GM12878 (cell line): ENCODE measurements at regions not wholly inside any gene's neighbourhood (a gene's known extent, or its start where the extent isn't known, plus 50 kb on each side); places are given as distances from the start of the nearest gene placed in this dataset.

ENCODE experiments used
- ATAC-seq: fragments of 200-7000 bp; cut with Tn5 transposase; 3 replicates; pipeline ENCODE4 v1.9.1; 2020; ENCODE audit warnings: mild to moderate bottlenecking, moderate library complexity
- BruUV-seq: library from RNA; stranded (reverse); fragments of 400-500 nt; replicated peaks from 2 replicates; lab custom pipeline; 2021; lab: Mats Ljungman, UMichigan
- CTCF ChIA-PET: fragments of 300-600 bp; sonication (Branson Sonifier 250); formaldehyde crosslinking; extraction: SDS; loops from one replicate; lab custom pipeline; 2021; ENCODE audit warnings: inconsistent platforms; lab: Yijun Ruan, JAX
- POLR2A ChIA-PET: fragments of 350-600 bp; formaldehyde crosslinking; extraction: SDS; loops from one replicate; lab custom pipeline; 2021; ENCODE audit warnings: inconsistent platforms; lab: Charles Lee
- RAD21 ChIA-PET: fragments of 300-600 bp; sonication (Branson Sonifier 250); formaldehyde crosslinking; loops from one replicate; lab custom pipeline; 2023; ENCODE audit warnings: antibody characterized with exemption; ENCODE audit not compliant: unreplicated experiment; lab: Charles Lee
- SMC1A ChIA-PET: fragments of 300-600 bp; sonication (Branson Sonifier 250); formaldehyde crosslinking; loops from one replicate; lab custom pipeline; 2023; ENCODE audit not compliant: unreplicated experiment, uncharacterized antibody; lab: Charles Lee
- DNase-seq: peaks from one replicate; pipeline ENCODE4 v3.0.0-alpha.2; 2011; ENCODE audit warnings: low read depth, low spot score
- FAIRE-seq: peaks from 3 replicates; lab custom pipeline; 2011; peaks lifted over from hg19 to GRCh38; lab: Jason Lieb, UNC
- H2AFZ ChIP-seq: 2 replicates; pipeline ENCODE4 v1.6.0; 2011; ENCODE audit warnings: low read depth, low read length, control low read depth; ENCODE audit not compliant: control insufficient read depth
- H3K27ac ChIP-seq: 2 replicates; pipeline ENCODE4 v1.5.1; 2011; ENCODE audit warnings: control low read depth; ENCODE audit not compliant: control insufficient read depth, insufficient read depth
- H3K27me3 ChIP-seq, 2 experiments: replicated peaks in 1 of 2; 2 replicates each; pipeline versions ENCODE4 v1.6.0 to v1.6.1; 2011; ENCODE audit warnings: low read length in 1 of 2; ENCODE audit not compliant: control insufficient read depth in 2 of 2, insufficient read depth in 2 of 2
- H3K36me3 ChIP-seq, 2 experiments: 2 replicates each; pipeline ENCODE4 v1.5.1; 2011; ENCODE audit warnings: low read length in 1 of 2; ENCODE audit not compliant: control insufficient read depth in 2 of 2, insufficient read depth in 2 of 2
- H3K4me1 ChIP-seq: 2 replicates; pipeline ENCODE4 v1.6.1; 2011; ENCODE audit warnings: mild to moderate bottlenecking, low read length, moderate library complexity, mixed read lengths; ENCODE audit not compliant: control insufficient read depth, insufficient read depth
- H3K4me2 ChIP-seq: 2 replicates; pipeline ENCODE4 v1.6.0; 2011; ENCODE audit warnings: control low read depth; ENCODE audit not compliant: control insufficient read depth, insufficient read depth
- H3K4me3 ChIP-seq: fragments of 200-600 bp; sonication (generic); 2 replicates; pipeline ENCODE4 v1.5.1; 2016
- H3K79me2 ChIP-seq: 2 replicates; pipeline ENCODE4 v1.6.0; 2011; ENCODE audit warnings: low read length; ENCODE audit not compliant: control insufficient read depth, insufficient read depth
- H3K9ac ChIP-seq: 2 replicates; pipeline ENCODE4 v1.8.0; 2011; ENCODE audit warnings: low read length, control low read depth, mixed read lengths; ENCODE audit not compliant: control insufficient read depth, insufficient read depth
- H3K9me3 ChIP-seq: replicated peaks from 3 replicates; pipeline ENCODE4 v1.5.1; 2011; ENCODE audit warnings: mild to moderate bottlenecking, low read length; ENCODE audit not compliant: control insufficient read depth, insufficient read depth
- H4K20me1 ChIP-seq: 2 replicates; pipeline ENCODE4 v1.6.0; 2011; ENCODE audit not compliant: control insufficient read depth, insufficient read depth
- BACH1 ChIP-seq: fragments of 450-650 bp; IDR thresholded peaks from 2 replicates; pipeline ENCODE4 v1.6.1; 2017; ENCODE audit warnings: mild to moderate bottlenecking, borderline replicate concordance
- BCL3 ChIP-seq: IDR thresholded peaks from 2 replicates; pipeline ENCODE4 v1.6.1; 2011; ENCODE audit warnings: borderline replicate concordance, low read depth, mild to moderate bottlenecking, moderate library complexity, low read length; ENCODE audit not compliant: insufficient read depth, poor library complexity, severe bottlenecking
- FOS ChIP-seq: IDR thresholded peaks from 3 replicates; pipeline ENCODE4 v1.6.1; 2011; ENCODE audit warnings: borderline replicate concordance; ENCODE audit not compliant: insufficient read length; ENCODE audit errors: extremely low read depth
- HDAC6 ChIP-seq: fragments of 200-600 bp; sonication (generic); IDR thresholded peaks from one replicate; pipeline ENCODE4 v1.8.0; 2017; ENCODE audit warnings: antibody characterized with exemption; ENCODE audit not compliant: unreplicated experiment
- MTA3 ChIP-seq: IDR thresholded peaks from 2 replicates; pipeline ENCODE4 v1.6.1; 2012; ENCODE audit warnings: low read length, inconsistent platforms, borderline replicate concordance
- SMAD5 ChIP-seq: IDR thresholded peaks from 2 replicates; pipeline ENCODE4 v1.6.1; 2016; ENCODE audit warnings: antibody characterized with exemption, low read depth
- STAT1 ChIP-seq: fragments of 450-650 bp; conservative IDR thresholded peaks from 2 replicates; pipeline ENCODE4 v1.6.1; 2014; ENCODE audit warnings: antibody characterized with exemption, mild to moderate bottlenecking
- WGBS: methylation state at CpG from one replicate; pipeline ENCODE4 v1.1.6; 2016; ENCODE audit warnings: low lambda C conversion rate; ENCODE audit not compliant: insufficient replicate concordance, insufficient coverage; ENCODE audit errors: missing lambda C conversion rate; 5-methylcytosine and 5-hydroxymethylcytosine counted together
- in situ Hi-C: fragments of 300-500 bp; cut with MboI; formaldehyde crosslinking; loops from 9 replicates; pipeline ENCODE4 v1.14.3; 2018; ENCODE audit warnings: mixed read lengths
- intact Hi-C: fragments of 100-400 bp; cut with micrococcal nuclease; formaldehyde crosslinking; loops from one replicate; pipeline ENCODE4 v1.14.2; 2022; ENCODE audit not compliant: unreplicated experiment
- TF ChIP-seq, protein P1 (sequence below): fragments of 450-650 bp; formaldehyde crosslinking; IDR thresholded peaks from 2 replicates; pipeline ENCODE4 v1.5.0; 2022; ENCODE audit warnings: mild to moderate bottlenecking, missing genetic modification characterization
- TF ChIP-seq, protein P2 (sequence below): fragments of 150-350 bp; IDR thresholded peaks from 2 replicates; pipeline ENCODE4 v1.6.1; 2014; ENCODE audit warnings: mild to moderate bottlenecking, low read depth, low read length
- TF ChIP-seq, protein P3 (sequence below): fragments of 450-650 bp; IDR thresholded peaks from 2 replicates; pipeline ENCODE4 v1.6.1; 2017; ENCODE audit warnings: antibody characterized with exemption, mild to moderate bottlenecking, moderate library complexity
- TF ChIP-seq, protein P4 (sequence below): fragments of 450-650 bp; IDR thresholded peaks from 2 replicates; pipeline ENCODE4 v1.6.1; 2016; ENCODE audit warnings: mild to moderate bottlenecking

DNA sequence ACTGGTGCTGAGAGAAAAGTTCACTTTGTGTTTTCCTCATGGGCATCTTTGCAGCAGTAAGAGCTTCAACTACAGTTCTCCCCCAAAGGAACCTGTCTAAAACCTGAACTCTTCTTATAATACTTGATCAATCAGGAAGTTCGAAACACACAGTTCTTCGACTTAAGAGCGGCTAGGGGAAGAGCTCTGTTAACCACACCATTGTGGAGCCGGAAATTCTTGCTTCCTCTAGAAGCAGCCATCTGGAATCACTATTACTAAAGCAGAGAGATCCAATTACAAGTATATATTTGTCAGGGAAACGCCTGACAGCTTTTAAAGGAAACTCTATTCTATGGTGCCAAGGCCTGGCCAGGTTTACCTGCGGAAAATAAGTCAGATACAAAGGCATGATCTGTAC, 337.3 kb upstream of the CBLB start (continued):
- TF ChIP-seq, protein P1, sequence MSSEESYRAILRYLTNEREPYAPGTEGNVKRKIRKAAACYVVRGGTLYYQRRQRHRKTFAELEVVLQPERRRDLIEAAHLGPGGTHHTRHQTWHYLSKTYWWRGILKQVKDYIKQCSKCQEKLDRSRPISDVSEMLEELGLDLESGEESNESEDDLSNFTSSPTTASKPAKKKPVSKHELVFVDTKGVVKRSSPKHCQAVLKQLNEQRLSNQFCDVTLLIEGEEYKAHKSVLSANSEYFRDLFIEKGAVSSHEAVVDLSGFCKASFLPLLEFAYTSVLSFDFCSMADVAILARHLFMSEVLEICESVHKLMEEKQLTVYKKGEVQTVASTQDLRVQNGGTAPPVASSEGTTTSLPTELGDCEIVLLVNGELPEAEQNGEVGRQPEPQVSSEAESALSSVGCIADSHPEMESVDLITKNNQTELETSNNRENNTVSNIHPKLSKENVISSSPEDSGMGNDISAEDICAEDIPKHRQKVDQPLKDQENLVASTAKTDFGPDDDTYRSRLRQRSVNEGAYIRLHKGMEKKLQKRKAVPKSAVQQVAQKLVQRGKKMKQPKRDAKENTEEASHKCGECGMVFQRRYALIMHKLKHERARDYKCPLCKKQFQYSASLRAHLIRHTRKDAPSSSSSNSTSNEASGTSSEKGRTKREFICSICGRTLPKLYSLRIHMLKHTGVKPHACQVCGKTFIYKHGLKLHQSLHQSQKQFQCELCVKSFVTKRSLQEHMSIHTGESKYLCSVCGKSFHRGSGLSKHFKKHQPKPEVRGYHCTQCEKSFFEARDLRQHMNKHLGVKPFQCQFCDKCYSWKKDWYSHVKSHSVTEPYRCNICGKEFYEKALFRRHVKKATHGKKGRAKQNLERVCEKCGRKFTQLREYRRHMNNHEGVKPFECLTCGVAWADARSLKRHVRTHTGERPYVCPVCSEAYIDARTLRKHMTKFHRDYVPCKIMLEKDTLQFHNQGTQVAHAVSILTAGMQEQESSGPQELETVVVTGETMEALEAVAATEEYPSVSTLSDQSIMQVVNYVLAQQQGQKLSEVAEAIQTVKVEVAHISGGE (CRISPR knock-in tag): no peak
- TF ChIP-seq, protein P2, sequence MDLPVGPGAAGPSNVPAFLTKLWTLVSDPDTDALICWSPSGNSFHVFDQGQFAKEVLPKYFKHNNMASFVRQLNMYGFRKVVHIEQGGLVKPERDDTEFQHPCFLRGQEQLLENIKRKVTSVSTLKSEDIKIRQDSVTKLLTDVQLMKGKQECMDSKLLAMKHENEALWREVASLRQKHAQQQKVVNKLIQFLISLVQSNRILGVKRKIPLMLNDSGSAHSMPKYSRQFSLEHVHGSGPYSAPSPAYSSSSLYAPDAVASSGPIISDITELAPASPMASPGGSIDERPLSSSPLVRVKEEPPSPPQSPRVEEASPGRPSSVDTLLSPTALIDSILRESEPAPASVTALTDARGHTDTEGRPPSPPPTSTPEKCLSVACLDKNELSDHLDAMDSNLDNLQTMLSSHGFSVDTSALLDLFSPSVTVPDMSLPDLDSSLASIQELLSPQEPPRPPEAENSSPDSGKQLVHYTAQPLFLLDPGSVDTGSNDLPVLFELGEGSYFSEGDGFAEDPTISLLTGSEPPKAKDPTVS: no peak

GRCh38 chr3:106206613-106207012, 337.8 kb upstream of the CBLB start:
- peak overlapping the region; percentile 72 for H2AFZ ChIP-seq
- WGBS: 49% methylated on average over 5 of the region's 5 CpGs
- no peak overlapping the region for H3K9ac ChIP-seq
- peaks cover 0 to 3% of the 10 kb centered on the region in 2 experiments; a peak in 1 of 4 replicates for H3K36me3 ChIP-seq
- peaks cover 6% of the 10 kb centered on the region for H3K9me3 ChIP-seq
- CTCF ChIA-PET: interaction anchor here (0.7 to 1.2 kb wide), 3 partner anchors 14 to 403 kb away, joined by 3 to 4 read pairs (median 3); no protein-coding TSS in a partner anchor
- peak overlapping the region; percentile 64 for H3K4me2 ChIP-seq
- POLR2A ChIA-PET: interaction anchor here (1.0 kb wide), 1 partner anchor 21 kb away, joined by 3 read pairs; no protein-coding TSS in a partner anchor
- no peaks in the 10 kb centered on the region for H3K27me3 ChIP-seq
- peak overlapping the region; percentile 43; the same call in 1 of the 2 replicates for H3K27ac ChIP-seq
- H3K79me2 ChIP-seq: no peaks in the 10 kb centered on the region
- no peak overlapping the region for H3K4me3 ChIP-seq
- H4K20me1 ChIP-seq: no peaks in the 10 kb centered on the region
- RAD21 ChIA-PET: interaction anchor here (0.7 to 3.1 kb wide), 4 partner anchors 8 to 138 kb away, joined by 3 to 20 read pairs (median 8); no protein-coding TSS in a partner anchor
- no peak for FAIRE-seq
- ATAC-seq: peak; percentile 25; the same call in 2 of the 3 replicates
- SMC1A ChIA-PET: interaction anchor here (1.1 to 4.6 kb wide), 12 partner anchors 8 to 337 kb away, joined by 3 to 30 read pairs (median 4); partner anchors contain the start of gene CBLB
- in situ Hi-C loops: no loop called here
- H3K4me1 ChIP-seq: peaks cover 4% of the 10 kb centered on the region
- BruUV-seq: no TSS peak
- no peak for DNase-seq
- intact Hi-C loops: loop anchor here (2.0 to 5.0 kb wide), 2 partner anchors 22 to 519 kb away; no protein-coding TSS in a partner anchor
- TF ChIP-seq HDAC6 (no peak), BACH1 (no peak), SMAD5 (no peak), FOS (no peak), BCL3 (no peak), MTA3 (no peak), STAT1 (no peak)
- TF ChIP-seq, protein P3, sequence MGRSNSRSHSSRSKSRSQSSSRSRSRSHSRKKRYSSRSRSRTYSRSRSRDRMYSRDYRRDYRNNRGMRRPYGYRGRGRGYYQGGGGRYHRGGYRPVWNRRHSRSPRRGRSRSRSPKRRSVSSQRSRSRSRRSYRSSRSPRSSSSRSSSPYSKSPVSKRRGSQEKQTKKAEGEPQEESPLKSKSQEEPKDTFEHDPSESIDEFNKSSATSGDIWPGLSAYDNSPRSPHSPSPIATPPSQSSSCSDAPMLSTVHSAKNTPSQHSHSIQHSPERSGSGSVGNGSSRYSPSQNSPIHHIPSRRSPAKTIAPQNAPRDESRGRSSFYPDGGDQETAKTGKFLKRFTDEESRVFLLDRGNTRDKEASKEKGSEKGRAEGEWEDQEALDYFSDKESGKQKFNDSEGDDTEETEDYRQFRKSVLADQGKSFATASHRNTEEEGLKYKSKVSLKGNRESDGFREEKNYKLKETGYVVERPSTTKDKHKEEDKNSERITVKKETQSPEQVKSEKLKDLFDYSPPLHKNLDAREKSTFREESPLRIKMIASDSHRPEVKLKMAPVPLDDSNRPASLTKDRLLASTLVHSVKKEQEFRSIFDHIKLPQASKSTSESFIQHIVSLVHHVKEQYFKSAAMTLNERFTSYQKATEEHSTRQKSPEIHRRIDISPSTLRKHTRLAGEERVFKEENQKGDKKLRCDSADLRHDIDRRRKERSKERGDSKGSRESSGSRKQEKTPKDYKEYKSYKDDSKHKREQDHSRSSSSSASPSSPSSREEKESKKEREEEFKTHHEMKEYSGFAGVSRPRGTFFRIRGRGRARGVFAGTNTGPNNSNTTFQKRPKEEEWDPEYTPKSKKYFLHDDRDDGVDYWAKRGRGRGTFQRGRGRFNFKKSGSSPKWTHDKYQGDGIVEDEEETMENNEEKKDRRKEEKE: no peak
- TF ChIP-seq, protein P4, sequence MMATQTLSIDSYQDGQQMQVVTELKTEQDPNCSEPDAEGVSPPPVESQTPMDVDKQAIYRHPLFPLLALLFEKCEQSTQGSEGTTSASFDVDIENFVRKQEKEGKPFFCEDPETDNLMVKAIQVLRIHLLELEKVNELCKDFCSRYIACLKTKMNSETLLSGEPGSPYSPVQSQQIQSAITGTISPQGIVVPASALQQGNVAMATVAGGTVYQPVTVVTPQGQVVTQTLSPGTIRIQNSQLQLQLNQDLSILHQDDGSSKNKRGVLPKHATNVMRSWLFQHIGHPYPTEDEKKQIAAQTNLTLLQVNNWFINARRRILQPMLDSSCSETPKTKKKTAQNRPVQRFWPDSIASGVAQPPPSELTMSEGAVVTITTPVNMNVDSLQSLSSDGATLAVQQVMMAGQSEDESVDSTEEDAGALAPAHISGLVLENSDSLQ: no peak
